Bronchial epithelial cell (primary cell): ENCODE measurements at regions not wholly inside any gene's neighbourhood (a gene's known extent, or its start where the extent isn't known, plus 50 kb on each side); places are given as distances from the start of the nearest gene placed in this dataset.

Source experiments
- DNase-seq: peaks from one replicate; pipeline ENCODE4 v3.0.0-alpha.2; 2010; ENCODE audit warnings: low read depth
- FAIRE-seq: peaks from 2 replicates; lab custom pipeline; 2011; peaks lifted over from hg19 to GRCh38; lab: Jason Lieb, UNC
- H3K27me3 ChIP-seq: 2 replicates; pipeline ENCODE4 v1.5.1; 2011; ENCODE audit warnings: low read length; ENCODE audit not compliant: control insufficient read depth, insufficient read depth
- H3K36me3 ChIP-seq: 2 replicates; pipeline ENCODE4 v1.5.1; 2011; ENCODE audit warnings: low read length; ENCODE audit not compliant: control insufficient read depth, insufficient read depth
- H3K4me3 ChIP-seq: 2 replicates; pipeline ENCODE4 v1.5.1; 2011; ENCODE audit warnings: mild to moderate bottlenecking, low read depth, low read length, control low read depth
- TF ChIP-seq, protein P1 (sequence below): IDR thresholded peaks from 2 replicates; pipeline ENCODE4 v1.5.1; 2011; ENCODE audit warnings: mild to moderate bottlenecking, moderate library complexity, low read length, control low read depth, inconsistent platforms; ENCODE audit not compliant: insufficient read depth, severe bottlenecking

DNA sequence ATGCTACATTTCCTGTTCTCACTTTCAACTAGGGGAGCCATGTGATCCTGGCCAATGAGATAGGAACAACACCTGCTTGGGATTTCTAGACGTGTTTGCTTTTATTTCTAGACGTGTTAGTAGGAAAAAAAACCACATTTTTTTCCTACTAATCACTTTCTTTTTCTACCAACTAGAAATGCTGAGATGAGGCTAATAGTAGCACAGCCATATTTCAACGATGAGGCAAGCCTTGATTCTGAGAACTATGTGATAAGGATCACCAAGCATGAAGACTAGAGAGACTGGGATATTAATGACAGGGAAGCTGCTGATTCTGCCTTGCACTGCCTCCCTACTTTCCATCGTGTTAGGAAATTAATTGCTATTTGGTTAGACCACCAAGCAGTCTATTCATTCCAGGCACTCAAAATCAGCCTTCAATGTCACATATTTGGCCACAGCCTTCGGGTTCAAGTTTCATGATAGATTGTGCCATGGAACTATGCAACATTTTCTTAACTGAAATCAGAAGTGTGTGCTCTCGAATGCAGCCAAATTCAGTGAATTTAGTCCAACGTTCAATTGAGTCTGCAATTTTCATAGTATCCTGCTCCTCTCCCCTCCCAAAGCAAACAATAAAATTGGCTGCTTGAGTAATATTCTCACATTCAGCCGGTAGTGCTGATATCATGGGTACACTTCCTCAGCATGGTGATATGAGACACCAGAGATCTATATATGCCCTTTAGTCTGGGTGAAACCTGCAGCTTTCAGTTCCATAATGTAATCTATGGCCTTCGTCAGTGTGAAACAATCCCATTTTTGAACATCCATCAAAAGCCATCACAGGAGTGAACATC lies 98.1 kb downstream of the GPR37 start:
- Histone ChIP-seq H3K27me3 (no peaks in the 10 kb centered on the region), H3K4me3 (no peak overlapping the region), H3K36me3 (no peaks in the 10 kb centered on the region)
- FAIRE-seq (no peak), DNase-seq (peak; percentile 17)
- TF ChIP-seq, protein P1, sequence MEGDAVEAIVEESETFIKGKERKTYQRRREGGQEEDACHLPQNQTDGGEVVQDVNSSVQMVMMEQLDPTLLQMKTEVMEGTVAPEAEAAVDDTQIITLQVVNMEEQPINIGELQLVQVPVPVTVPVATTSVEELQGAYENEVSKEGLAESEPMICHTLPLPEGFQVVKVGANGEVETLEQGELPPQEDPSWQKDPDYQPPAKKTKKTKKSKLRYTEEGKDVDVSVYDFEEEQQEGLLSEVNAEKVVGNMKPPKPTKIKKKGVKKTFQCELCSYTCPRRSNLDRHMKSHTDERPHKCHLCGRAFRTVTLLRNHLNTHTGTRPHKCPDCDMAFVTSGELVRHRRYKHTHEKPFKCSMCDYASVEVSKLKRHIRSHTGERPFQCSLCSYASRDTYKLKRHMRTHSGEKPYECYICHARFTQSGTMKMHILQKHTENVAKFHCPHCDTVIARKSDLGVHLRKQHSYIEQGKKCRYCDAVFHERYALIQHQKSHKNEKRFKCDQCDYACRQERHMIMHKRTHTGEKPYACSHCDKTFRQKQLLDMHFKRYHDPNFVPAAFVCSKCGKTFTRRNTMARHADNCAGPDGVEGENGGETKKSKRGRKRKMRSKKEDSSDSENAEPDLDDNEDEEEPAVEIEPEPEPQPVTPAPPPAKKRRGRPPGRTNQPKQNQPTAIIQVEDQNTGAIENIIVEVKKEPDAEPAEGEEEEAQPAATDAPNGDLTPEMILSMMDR = no peak

DNA sequence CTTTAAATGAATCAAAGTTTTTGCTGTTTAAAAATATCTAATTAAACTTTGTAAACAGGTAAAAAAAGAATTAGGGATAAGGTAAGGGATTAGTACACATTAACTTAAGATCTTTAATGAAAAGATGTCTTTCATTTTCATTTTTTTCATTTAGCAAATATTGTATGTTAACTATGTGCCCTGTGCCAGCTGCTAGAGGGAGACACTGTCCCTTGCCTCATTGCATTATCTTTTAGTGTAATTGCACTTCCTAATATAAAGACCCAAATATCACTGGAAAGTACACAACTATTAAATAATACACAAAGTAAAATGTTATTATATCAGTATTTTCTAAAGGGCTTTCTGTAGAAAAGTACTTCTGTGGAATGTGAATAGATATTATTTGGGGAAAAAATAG lies 102.7 kb downstream of the GPR37 start:
- DNase-seq = peak; percentile 3
- Histone ChIP-seq H3K36me3 (no peaks in the 10 kb centered on the region), H3K4me3 (no peak overlapping the region), H3K27me3 (no peaks in the 10 kb centered on the region)
- TF ChIP-seq, protein P1 = no peak
- FAIRE-seq = no peak

DNA sequence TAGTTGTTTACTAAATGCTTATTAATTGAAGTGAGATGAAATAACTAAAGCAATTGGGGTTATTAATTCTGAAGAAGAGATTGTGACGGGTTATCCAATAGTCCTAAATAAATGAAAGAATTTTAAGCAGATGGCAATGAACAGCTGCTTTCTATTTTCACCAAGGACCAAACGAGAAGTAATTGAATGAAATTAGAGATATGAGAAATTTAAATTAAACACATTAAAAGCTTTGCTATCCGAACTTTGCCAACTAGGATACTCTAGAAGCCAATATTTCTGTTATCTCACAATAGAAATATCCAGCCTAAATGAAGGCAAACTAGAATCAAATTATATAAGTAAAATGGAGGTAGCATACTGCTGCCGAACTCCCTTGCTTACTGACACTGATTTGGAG lies 103.2 kb downstream of the GPR37 start:
- TF ChIP-seq, protein P1 = no peak
- DNase-seq = no peak
- FAIRE-seq = no peak
- no peak overlapping the region for H3K4me3 ChIP-seq
- no peaks in the 10 kb centered on the region for H3K36me3 ChIP-seq
- H3K27me3 ChIP-seq = no peaks in the 10 kb centered on the region

DNA sequence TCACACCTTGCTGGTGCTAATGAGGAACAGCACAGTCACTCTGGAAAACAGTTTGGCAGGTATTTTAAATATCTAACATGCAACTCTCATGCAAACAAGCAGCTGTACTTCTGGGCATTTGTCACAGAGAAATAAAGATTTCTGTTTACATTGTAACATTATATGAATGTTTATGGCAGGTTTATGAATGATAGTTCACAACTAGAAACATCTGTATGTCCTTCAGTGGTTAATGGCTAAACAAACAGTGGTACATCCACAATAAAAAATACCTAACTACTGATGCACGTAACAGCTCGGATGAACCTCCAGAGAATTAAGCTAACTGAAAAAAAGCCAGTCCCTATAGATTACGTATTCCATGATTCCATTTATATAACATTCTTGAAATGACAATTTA lies 109.6 kb downstream of the GPR37 start:
- no peak for DNase-seq
- FAIRE-seq = no peak
- H3K4me3 ChIP-seq = no peak overlapping the region
- no peaks in the 10 kb centered on the region for H3K27me3 ChIP-seq
- TF ChIP-seq, protein P1 = no peak
- no peaks in the 10 kb centered on the region for H3K36me3 ChIP-seq

DNA sequence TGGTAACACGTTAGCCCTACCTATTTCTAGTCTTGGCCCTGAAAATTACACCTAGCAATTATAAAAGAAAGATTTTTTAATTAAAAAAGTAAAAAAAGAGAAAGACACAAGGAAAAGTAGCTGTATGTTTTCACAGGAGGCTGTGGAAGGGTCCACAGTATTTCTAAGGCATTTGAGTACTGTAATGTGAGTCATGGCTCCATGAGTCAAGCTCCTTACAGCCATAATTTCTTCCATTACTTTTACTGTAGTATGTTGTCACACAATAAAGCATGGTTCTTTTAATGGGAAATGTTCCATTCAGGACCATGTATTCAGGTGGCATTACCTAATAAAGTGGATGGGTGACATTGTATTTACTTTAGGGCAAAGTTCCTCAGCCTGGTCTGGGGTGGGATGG lies 113.4 kb downstream of the GPR37 start:
- TF ChIP-seq, protein P1 = no peak
- no peak for FAIRE-seq
- peak; percentile 55 for DNase-seq
- no peak overlapping the region for H3K4me3 ChIP-seq
- H3K36me3 ChIP-seq = no peaks in the 10 kb centered on the region
- no peaks in the 10 kb centered on the region for H3K27me3 ChIP-seq
